H54 (cell line): ENCODE measurements at regions not wholly inside any gene's neighbourhood (a gene's known extent, or its start where the extent isn't known, plus 50 kb on each side); places are given as distances from the start of the nearest gene placed in this dataset.

Experiments
- DNase-seq: peaks from one replicate; pipeline ENCODE4 v3.0.0; 2011; ENCODE audit warnings: low spot score, mixed read lengths; ENCODE audit not compliant: insufficient read length
- FAIRE-seq: peaks from 3 replicates; lab custom pipeline; 2011; peaks lifted over from hg19 to GRCh38; lab: Jason Lieb, UNC
- POLR2A ChIP-seq: IDR thresholded peaks from 2 replicates; pipeline ENCODE4 v1.6.1; 2011; ENCODE audit warnings: low read depth, mild to moderate bottlenecking, low read length

DNA sequence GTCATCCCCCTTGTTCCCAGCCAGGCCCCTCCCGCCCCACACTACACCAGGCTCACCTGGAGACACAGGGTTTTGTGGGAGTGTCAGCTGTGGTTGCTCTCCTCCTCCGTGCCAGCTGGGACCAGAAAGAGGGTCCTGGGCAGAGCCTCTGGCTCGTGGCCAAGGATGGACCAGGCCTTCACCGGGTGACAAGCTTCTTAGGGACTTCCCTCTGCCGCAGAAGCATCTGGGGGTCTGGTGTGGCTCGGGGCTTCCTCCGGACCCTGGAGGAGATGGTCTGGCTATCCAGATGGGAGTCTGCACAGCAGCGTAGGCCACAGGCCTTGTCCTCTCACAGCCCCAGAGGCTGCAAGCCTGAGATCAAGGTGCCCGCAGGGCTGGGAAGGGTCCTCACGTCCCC lies 63.8 kb upstream of the CFAP46 start:
- FAIRE-seq, result no peak
- TF ChIP-seq POLR2A, result no peak
- no peak for DNase-seq

DNA sequence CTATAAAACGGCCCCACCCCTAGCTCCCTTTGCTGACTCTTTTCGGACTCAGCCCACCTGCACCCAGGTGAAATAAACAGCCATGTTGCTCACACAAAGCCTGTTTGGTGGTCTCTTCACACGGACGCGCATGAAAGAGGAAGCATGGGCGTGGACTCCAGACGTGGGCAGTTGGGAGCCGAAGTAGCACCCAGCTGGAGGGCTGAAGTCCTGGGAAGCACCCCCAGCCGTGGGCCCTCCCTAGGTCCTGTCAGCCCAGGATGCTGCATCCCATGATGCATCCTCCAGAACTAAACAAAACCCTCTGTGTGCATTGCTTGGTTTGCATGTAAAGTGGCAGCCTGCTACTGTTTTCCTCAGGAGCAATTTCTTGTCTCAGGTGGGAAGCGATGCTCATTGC lies 62.1 kb upstream of the CFAP46 start:
- FAIRE-seq (no peak), DNase-seq (no peak)
- TF ChIP-seq POLR2A, result no peak

DNA sequence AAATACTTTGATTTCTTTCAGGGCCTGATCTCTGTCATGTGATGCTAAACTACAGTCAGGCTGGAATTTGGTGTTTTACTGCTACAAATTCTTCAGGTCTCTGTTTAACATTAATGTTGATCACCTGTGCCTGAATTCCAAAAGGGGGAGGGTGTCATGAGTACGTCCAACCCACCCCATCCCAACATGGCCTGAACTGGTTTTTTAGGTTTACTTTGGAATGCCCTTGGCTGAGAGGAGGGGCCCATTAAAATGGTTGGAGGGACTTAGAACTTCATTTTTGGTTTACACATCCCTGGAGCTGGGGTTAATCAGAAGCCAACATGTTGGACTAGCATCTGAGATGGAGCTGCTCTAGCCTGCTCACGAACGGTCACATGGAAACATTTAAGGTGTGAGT lies 60.8 kb upstream of the CFAP46 start:
- FAIRE-seq (no peak), DNase-seq (no peak)

DNA sequence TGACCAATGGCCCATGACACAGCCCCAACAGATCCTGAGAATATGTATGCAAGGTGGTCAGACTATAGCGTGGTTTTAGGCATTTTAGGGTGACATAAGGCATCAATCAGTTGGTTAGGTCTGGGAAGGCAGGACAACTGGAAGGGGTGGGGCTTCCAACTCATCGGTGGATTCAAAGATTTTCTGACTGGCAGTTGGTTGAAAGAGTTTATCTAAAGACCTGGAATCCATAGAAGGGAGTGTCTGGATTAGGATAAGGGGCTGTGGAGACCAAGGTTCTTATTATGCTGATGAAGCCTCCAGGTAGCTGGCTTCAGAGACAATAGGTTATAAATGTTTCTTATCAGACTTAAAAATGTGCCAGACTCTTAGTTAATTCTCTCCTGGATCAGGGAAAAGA lies 60.3 kb upstream of the CFAP46 start:
- no peak for FAIRE-seq
- TF ChIP-seq POLR2A, result no peak
- no peak for DNase-seq

More for the DNA sequence above, 60.8 kb upstream of the CFAP46 start:
- TF ChIP-seq POLR2A, result no peak

DNA sequence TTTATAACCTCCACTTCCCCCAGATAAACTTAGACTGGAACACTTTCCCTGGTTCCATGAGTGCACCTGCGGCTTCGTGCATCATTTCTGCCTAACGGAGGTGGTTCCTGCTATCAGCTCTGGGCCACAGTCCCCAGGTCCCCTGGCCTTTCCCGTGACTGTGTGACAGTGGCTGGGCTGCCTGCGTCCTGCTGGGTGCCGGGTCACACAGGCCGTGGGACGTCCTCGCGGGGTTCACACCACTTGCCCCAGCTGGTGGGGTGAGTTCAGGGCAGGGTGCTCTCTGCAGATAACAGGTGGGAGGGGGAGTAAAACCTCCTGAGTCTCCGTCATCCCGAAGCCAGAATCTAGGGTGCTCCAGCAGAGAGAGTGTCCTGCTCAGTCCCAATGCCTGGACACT lies 58.7 kb upstream of the CFAP46 start:
- no peak for TF ChIP-seq POLR2A
- FAIRE-seq, result no peak

DNA sequence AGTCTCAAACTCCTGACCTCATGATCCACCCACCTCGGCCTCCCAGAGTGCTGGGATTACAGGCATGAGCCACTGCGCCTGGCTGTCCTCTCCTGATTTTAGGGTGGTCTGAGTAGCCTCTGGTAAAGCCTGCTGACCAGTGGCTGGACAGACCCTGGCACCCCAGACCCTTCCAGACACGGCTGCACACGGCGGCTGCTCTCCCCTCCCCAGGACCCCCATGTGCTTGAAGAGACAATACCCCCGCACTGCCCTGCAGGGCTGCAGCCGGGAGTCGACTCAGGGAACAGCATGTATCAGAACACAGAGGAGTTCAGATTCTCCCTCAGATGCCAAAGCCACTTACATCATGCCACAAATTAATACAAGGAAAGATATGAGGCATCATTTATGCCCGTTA lies 58.3 kb upstream of the CFAP46 start:
- no peak for DNase-seq

More for the DNA sequence above, 58.7 kb upstream of the CFAP46 start:
- DNase-seq, result no peak

DNA sequence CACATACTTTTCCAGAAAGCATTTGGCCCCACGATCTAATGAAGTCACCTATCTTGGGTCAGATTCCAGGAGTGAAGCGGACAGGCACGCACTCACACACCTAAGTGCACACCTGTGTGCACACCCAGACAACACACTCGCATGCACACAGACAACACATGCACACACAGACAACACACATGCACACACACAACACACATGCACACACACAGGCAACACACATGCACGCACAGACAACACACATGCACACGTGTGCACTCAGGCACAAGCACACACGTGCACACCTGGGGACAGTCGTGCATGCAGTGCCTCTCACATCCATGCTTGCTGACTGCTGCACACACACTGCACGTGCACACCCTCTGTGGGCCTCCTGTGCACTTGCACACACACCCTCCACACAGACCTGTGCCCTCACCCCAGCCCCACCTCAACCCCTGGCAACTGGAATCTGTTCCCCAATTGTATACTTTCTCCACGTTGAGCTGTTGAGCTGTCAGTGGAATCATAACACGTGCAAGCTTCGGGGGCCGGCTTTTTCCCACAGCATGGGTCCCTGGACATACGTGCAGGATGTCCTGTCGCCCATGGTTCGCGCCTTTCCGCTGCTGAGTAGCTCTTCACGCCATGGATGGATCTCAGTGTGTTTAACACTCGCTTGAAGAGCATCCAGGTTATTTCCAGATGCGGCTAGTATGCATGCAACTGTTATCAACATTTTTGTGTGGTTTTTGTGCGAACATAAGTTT lies 55.3 kb upstream of the CFAP46 start:
- DNase-seq (no peak), FAIRE-seq (no peak)
- TF ChIP-seq POLR2A, result no peak

More for the DNA sequence above, 58.3 kb upstream of the CFAP46 start:
- no peak for TF ChIP-seq POLR2A
- no peak for FAIRE-seq

DNA sequence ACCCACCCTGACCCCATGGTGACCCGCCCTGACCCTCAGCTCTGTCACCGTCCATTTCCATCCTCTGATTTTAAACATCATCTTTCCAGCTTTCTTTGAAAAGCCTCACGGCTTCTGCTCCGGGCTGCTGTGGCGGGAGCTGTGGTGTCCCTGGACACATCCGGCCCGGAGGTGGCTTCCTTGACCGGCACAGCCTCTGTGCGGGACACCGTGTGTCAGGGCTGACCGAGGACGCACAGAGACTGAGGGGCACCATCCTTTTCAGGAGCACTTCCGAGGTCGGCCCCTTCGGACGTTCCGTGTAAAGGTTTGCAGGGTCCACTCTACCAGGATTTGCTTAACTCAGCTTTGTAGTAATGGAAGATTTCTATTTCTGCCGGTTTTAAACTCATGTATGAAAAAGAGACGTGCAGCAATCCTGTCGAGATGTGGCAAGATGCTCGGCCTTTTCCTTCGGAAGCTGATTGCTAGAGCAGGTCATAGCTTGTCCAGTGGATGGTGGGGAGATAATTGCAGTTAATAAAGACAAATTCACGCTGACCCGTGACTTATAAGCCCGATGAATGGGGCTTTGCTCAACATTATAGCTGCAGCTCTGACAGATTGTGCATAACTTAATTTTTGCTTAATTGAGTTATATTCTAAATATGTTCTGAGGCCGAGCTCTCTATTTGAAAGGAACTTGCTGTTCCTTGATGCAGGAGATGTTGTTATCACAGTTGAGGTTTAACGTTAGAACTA lies 54.4 kb upstream of the CFAP46 start:
- FAIRE-seq (no peak), DNase-seq (no peak)
- no peak for TF ChIP-seq POLR2A

DNA sequence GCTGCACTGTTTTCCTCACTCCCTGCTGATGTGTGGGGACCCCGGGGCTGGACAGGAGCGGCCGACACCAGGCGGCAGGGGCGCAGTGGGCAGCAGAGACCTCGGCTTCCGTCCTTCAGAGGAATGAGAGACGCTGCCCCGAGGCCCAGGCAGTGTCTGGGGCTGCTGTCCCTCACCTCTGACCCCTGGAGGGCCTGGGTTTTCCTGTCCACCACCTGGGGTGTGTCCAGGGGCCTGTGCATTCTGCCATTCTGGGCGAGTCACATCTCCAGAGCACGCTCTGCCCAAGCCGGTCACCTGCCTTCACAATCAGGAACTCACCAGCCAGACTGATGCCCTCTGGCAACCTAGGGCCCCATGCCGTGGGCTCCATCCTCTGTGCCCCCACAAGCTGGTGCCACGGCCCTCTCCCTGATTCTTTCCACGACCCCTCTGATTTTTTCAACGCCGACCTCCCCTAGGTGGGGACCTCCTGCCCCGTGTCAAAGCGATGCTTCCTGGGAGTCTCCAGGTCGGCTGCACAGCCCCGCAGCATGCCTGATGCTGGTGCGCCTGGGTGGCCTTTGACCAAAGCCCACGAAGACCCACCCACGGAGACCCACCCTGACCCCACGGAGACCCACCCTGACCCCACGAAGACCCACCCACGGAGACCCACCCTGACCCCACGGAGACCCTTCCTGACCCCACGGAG lies 53.7 kb upstream of the CFAP46 start:
- no peak for TF ChIP-seq POLR2A
- FAIRE-seq, result no peak
- no peak for DNase-seq

DNA sequence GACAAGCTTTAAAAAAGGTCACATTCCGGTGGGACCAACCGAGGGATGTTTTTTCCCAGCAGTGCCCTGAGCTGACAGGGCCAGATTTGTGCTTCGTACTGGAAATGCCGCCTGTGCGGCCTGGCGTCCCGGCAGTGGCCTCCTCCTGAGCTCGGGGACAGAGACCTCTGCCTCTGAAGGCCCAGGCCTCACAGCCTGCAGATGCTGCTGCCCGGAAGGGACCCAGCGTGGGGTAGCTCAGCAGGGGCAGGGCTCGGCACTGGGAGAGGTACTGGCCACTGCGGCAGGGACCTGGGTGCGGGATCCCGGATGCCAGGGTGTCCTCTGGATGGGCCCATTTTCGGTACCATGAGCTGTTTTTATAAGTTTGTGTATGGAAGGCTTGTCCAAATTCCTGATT lies 52.4 kb upstream of the CFAP46 start:
- no peak for FAIRE-seq
- DNase-seq, result no peak
- TF ChIP-seq POLR2A, result no peak

DNA sequence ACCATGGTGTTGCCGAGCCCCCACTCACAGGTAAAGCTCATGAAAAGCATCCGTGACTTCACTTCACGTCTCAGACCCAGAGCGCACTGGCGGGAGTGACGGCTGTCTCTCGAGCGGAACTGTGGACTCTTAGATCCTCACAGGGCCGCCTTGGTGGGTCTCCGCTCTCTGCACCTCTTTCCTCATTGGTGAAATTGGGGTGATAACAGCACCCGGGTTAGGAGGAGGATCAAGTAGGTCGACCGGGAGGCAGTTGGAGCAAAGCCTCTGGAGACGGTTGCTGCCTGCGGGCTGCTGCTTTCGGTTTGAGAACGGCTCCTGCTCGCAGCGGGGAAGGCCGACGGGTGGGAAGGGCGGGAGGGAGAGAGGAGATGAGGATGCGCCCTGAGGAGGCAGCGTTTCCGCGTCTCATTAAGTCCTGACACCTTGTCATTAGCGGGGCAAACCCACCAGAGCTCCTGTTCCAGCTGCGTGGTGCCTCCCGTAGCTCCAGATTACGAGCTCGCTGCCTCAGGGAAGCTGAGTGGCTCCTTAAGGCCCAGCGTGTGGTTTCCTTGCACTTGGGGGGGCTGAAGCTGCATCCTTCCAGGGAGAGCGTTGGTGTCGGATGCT lies 51.9 kb upstream of the CFAP46 start:
- FAIRE-seq, result no peak
- no peak for DNase-seq
- no peak for TF ChIP-seq POLR2A

DNA sequence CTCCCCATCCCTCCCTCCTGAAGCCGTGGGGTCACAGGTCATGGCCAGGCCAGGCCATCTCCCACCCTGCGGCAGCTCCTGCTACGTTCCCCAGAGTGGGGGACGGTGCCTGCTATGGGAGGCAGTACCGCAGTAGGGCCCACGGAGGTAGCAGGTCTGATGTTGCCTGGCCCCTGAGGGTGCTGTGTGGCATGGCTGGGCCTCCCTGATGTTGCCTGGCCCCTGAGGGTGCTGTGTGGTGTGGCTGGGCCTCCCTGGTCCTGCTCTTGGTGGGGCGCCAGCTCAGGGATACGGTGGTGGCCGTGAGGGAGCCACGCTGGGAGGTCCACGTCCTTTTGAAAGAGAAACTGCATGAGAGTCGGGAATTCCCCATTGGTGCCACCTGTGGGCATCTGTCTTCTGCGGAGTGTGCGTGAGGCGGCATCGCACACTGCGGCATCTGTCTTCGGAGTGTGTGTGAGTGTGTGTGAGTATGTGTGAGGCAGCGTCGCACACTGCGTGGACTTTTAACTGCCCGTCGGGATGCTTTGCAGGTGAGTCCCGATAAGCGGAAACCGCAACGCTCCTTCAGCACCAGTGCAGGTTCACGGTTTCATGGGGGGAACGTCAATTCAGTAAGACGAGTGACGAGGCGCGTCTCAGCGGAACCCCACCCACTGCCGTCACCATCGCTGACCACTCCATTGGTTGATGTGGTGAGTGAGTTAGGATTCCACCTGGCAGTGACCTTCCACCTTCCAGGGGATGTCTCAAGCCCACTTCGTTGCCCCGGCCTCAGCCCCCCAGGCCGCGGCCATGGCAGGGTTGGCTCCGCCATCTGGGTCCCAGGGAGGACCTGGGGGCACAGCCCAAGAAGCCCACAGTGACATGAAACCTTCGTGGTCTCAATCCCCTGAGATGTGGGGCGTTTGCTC lies 51.2 kb upstream of the CFAP46 start:
- FAIRE-seq, result no peak
- DNase-seq, result no peak
- TF ChIP-seq POLR2A, result no peak
